ENCODE measurements at regions not wholly inside any gene's neighbourhood (a gene's known extent, or its start where the extent isn't known, plus 50 kb on each side); places are given as distances from the start of the nearest gene placed in this dataset.

DNA sequence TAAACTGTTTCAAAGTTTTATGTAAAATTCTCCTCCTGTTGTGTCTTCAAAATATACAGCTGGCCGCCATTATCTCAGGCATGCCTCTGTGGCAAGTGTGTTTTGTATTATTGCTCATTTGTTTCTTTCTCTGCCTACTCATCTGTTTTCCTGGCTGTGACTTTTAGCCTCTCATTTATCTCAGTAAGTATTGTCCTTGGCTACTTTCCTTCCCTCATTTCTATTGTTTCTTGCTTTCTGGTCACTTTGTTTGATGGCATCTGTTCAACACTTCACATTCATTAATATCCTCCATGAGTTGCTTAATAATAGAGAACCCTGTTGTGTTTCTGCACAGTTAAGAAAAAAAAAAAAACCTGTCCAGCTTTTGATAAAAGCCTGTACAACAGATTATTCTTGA lies 869.4 kb downstream of the PCDH17 start:
- TF ChIP-seq EZH2 (IDR thresholded peaks at IDR 0.05; ENCODE audit: borderline replicate concordance): no peak
- TF ChIP-seq, protein P1, sequence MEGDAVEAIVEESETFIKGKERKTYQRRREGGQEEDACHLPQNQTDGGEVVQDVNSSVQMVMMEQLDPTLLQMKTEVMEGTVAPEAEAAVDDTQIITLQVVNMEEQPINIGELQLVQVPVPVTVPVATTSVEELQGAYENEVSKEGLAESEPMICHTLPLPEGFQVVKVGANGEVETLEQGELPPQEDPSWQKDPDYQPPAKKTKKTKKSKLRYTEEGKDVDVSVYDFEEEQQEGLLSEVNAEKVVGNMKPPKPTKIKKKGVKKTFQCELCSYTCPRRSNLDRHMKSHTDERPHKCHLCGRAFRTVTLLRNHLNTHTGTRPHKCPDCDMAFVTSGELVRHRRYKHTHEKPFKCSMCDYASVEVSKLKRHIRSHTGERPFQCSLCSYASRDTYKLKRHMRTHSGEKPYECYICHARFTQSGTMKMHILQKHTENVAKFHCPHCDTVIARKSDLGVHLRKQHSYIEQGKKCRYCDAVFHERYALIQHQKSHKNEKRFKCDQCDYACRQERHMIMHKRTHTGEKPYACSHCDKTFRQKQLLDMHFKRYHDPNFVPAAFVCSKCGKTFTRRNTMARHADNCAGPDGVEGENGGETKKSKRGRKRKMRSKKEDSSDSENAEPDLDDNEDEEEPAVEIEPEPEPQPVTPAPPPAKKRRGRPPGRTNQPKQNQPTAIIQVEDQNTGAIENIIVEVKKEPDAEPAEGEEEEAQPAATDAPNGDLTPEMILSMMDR (IDR thresholded peaks at IDR 0.05; ENCODE audit: poor library complexity): no peak

All from hepatocyte (in vitro differentiated cells).